Subcutaneous abdominal adipose tissue (tissue), 5 donors: ENCODE measurements at regions not wholly inside any gene's neighbourhood (a gene's known extent, or its start where the extent isn't known, plus 50 kb on each side); places are given as distances from the start of the nearest gene placed in this dataset.

ENCODE experiments used
- H3K27ac ChIP-seq: one replicate; pipeline ENCODE4 v1.7.0; 2013; ENCODE audit warnings: low read depth, mild to moderate bottlenecking, inconsistent platforms, low read length, moderate library complexity
- H3K27me3 ChIP-seq, 5 donors: one replicate each; pipeline ENCODE4 v1.7.0; 2013; ENCODE audit warnings: low read length in 5 of 5, inconsistent platforms in 1 of 5; ENCODE audit not compliant: control insufficient read depth in 5 of 5, insufficient read depth in 4 of 5
- H3K36me3 ChIP-seq, 5 donors: one replicate each; pipeline ENCODE4 v1.7.0; 2013; ENCODE audit warnings: low read length in 5 of 5; ENCODE audit not compliant: control insufficient read depth in 5 of 5, insufficient read depth in 5 of 5
- H3K4me1 ChIP-seq, 5 donors: one replicate each; pipeline ENCODE4 v1.7.0; 2013; ENCODE audit warnings: low read length in 5 of 5, mild to moderate bottlenecking in 3 of 5, moderate library complexity in 1 of 5; ENCODE audit not compliant: control insufficient read depth in 5 of 5, insufficient read depth in 5 of 5
- H3K4me3 ChIP-seq, 5 donors: one replicate each; pipeline ENCODE4 v1.7.0; 2013; ENCODE audit warnings: low read length in 5 of 5, low read depth in 1 of 5
- H3K9ac ChIP-seq, 5 donors: one replicate each; pipeline ENCODE4 v1.7.0; 2013; ENCODE audit warnings: low read length in 5 of 5, mild to moderate bottlenecking in 4 of 5, moderate library complexity in 3 of 5
- H3K9me3 ChIP-seq, 5 donors: one replicate each; pipeline ENCODE4 v1.7.0; 2013; ENCODE audit warnings: low read length in 5 of 5; ENCODE audit not compliant: control insufficient read depth in 5 of 5
- donor health status: healthy.
- donor health status: healthy.
- donor health status: healthy.
- donor health status: healthy.
- donor health status: healthy.

GRCh38 chr11:70541176-70541575 is 142.8 kb downstream of the CTTN start:
- Histone ChIP-seq H3K9ac (no peak overlapping the region), H3K4me1 (no peaks in the 10 kb centered on the region), H3K36me3 (no peaks in the 10 kb centered on the region), H3K27me3 (peaks cover 3 to 21% (median 6%) of the 10 kb centered on the region in 5 donors), H3K27ac (no peak overlapping the region), H3K4me3 (no peak overlapping the region), H3K9me3 (peaks cover 0 to 13% (median 12%) of the 10 kb centered on the region in 5 donors)

- H3K9me3 ChIP-seq: peaks cover 0 to 13% (median 12%) of the 10 kb centered on the region in 5 donors
- H3K27ac ChIP-seq: no peak overlapping the region
- H3K27me3 ChIP-seq: peaks cover 4 to 21% (median 10%) of the 10 kb centered on the region in 5 donors
- no peaks in the 10 kb centered on the region for H3K4me1 ChIP-seq
- no peak overlapping the region for H3K9ac ChIP-seq
- H3K4me3 ChIP-seq: no peak overlapping the region
- H3K36me3 ChIP-seq: no peaks in the 10 kb centered on the region
Measured at GRCh38 chr11:70541699-70542098, 143.4 kb downstream of the CTTN start.

GRCh38 chr11:70542406-70542805 is 144.1 kb downstream of the CTTN start:
- Histone ChIP-seq H3K4me3 (no peak overlapping the region), H3K9ac (no peak overlapping the region), H3K4me1 (no peaks in the 10 kb centered on the region), H3K27ac (no peak overlapping the region), H3K27me3 (peaks cover 6 to 21% (median 10%) of the 10 kb centered on the region in 5 donors), H3K36me3 (no peaks in the 10 kb centered on the region), H3K9me3 (peaks cover 0 to 13% (median 12%) of the 10 kb centered on the region in 5 donors)

- Histone ChIP-seq H3K27ac (no peak overlapping the region), H3K4me3 (no peak overlapping the region), H3K9ac (no peak overlapping the region), H3K36me3 (no peaks in the 10 kb centered on the region), H3K27me3 (peaks cover 7 to 21% (median 10%) of the 10 kb centered on the region in 5 donors), H3K9me3 (peaks cover 0 to 13% (median 12%) of the 10 kb centered on the region in 5 donors), H3K4me1 (no peaks in the 10 kb centered on the region)
Measured at GRCh38 chr11:70542811-70543210, 144.5 kb downstream of the CTTN start.

GRCh38 chr11:70543611-70544010 is 145.3 kb downstream of the CTTN start:
- H3K4me1 ChIP-seq: no peaks in the 10 kb centered on the region
- H3K9me3 ChIP-seq: peaks cover 0 to 13% (median 12%) of the 10 kb centered on the region in 5 donors
- no peak overlapping the region for H3K4me3 ChIP-seq
- peaks cover 7 to 21% (median 12%) of the 10 kb centered on the region in 5 donors for H3K27me3 ChIP-seq
- no peak overlapping the region for H3K27ac ChIP-seq
- no peak overlapping the region for H3K9ac ChIP-seq
- H3K36me3 ChIP-seq: no peaks in the 10 kb centered on the region

GRCh38 chr11:70544067-70544773 is 145.9 kb downstream of the CTTN start:
- no peak overlapping the region for H3K9ac ChIP-seq
- no peak overlapping the region for H3K27ac ChIP-seq
- H3K27me3 ChIP-seq: peaks cover 7 to 25% (median 15%) of the 10 kb centered on the region in 5 donors
- no peaks in the 10 kb centered on the region for H3K36me3 ChIP-seq
- no peaks in the 10 kb centered on the region for H3K4me1 ChIP-seq
- peaks cover 0 to 13% (median 12%) of the 10 kb centered on the region in 5 donors for H3K9me3 ChIP-seq
- H3K4me3 ChIP-seq: no peak overlapping the region

- Histone ChIP-seq H3K9me3 (peaks cover 0 to 13% (median 12%) of the 10 kb centered on the region in 5 donors), H3K27ac (no peak overlapping the region), H3K4me3 (no peak overlapping the region), H3K36me3 (no peaks in the 10 kb centered on the region), H3K9ac (no peak overlapping the region), H3K27me3 (peaks cover 11 to 30% (median 17%) of the 10 kb centered on the region in 5 donors), H3K4me1 (no peaks in the 10 kb centered on the region)
Measured at GRCh38 chr11:70544774-70545609, 146.7 kb downstream of the CTTN start.

- Histone ChIP-seq H3K27ac (no peak overlapping the region), H3K4me1 (no peaks in the 10 kb centered on the region), H3K9me3 (peaks cover 0 to 13% (median 12%) of the 10 kb centered on the region in 5 donors), H3K4me3 (no peak overlapping the region), H3K36me3 (no peaks in the 10 kb centered on the region), H3K9ac (no peak overlapping the region), H3K27me3 (peaks cover 14 to 30% (median 17%) of the 10 kb centered on the region in 5 donors)
Measured at GRCh38 chr11:70545610-70545912, 147.2 kb downstream of the CTTN start.

- peaks cover 14 to 32% (median 17%) of the 10 kb centered on the region in 5 donors for H3K27me3 ChIP-seq
- H3K4me3 ChIP-seq: no peak overlapping the region
- no peak overlapping the region for H3K9ac ChIP-seq
- H3K4me1 ChIP-seq: no peaks in the 10 kb centered on the region
- H3K36me3 ChIP-seq: no peaks in the 10 kb centered on the region
- peaks cover 0 to 12% (median 6%) of the 10 kb centered on the region in 5 donors for H3K9me3 ChIP-seq
- no peak overlapping the region for H3K27ac ChIP-seq
Measured at GRCh38 chr11:70546191-70546940, 148.0 kb downstream of the CTTN start.
